GM23248 (cell line): ENCODE measurements at regions not wholly inside any gene's neighbourhood (a gene's known extent, or its start where the extent isn't known, plus 50 kb on each side); places are given as distances from the start of the nearest gene placed in this dataset.

Experiments
- DNase-seq: peaks from one replicate; pipeline ENCODE4 v3.0.0-alpha.2; 2015
- H2AFZ ChIP-seq: fragments of 200-600 bp; sonication (generic); 2 replicates; pipeline ENCODE4 v1.6.1; 2016; ENCODE audit warnings: antibody characterized with exemption
- H3F3A ChIP-seq: fragments of 200-600 bp; sonication (generic); 2 replicates; pipeline ENCODE4 v1.6.1; 2016; ENCODE audit warnings: mild to moderate bottlenecking, antibody characterized with exemption, mixed run types; ENCODE audit not compliant: insufficient read depth
- H3K27ac ChIP-seq: fragments of 200-600 bp; sonication (generic); 2 replicates; pipeline ENCODE4 v1.5.1; 2016; ENCODE audit warnings: mild to moderate bottlenecking
- H3K27me3 ChIP-seq: fragments of 200-600 bp; sonication (generic); replicated peaks from 2 replicates; pipeline ENCODE4 v1.6.1; 2016; ENCODE audit warnings: mild to moderate bottlenecking; ENCODE audit not compliant: insufficient read depth
- H3K36me3 ChIP-seq: fragments of 200-600 bp; sonication (generic); 2 replicates; pipeline ENCODE4 v1.6.1; 2016; ENCODE audit warnings: low read depth, mild to moderate bottlenecking
- H3K4me1 ChIP-seq: fragments of 200-600 bp; sonication (generic); 2 replicates; pipeline ENCODE4 v1.6.1; 2016; ENCODE audit warnings: mild to moderate bottlenecking; ENCODE audit not compliant: insufficient read depth
- H3K4me2 ChIP-seq: fragments of 200-600 bp; sonication (generic); one replicate; pipeline ENCODE4 v1.6.1; 2016; ENCODE audit warnings: mild to moderate bottlenecking; ENCODE audit not compliant: unreplicated experiment
- H3K4me3 ChIP-seq: fragments of 200-600 bp; sonication (generic); 2 replicates; pipeline ENCODE4 v1.5.1; 2016; ENCODE audit warnings: mild to moderate bottlenecking
- H3K79me2 ChIP-seq: fragments of 200-600 bp; sonication (generic); 2 replicates; pipeline ENCODE4 v1.6.1; 2016; ENCODE audit warnings: mild to moderate bottlenecking; ENCODE audit not compliant: insufficient read depth
- H3K9ac ChIP-seq: fragments of 200-600 bp; sonication (generic); 2 replicates; pipeline ENCODE4 v1.6.1; 2016; ENCODE audit warnings: mild to moderate bottlenecking
- H3K9me2 ChIP-seq: fragments of 200-600 bp; sonication (generic); 2 replicates; pipeline ENCODE4 v1.6.1; 2016; ENCODE audit warnings: mixed run types, mild to moderate bottlenecking, moderate library complexity; ENCODE audit not compliant: insufficient read depth
- H3K9me3 ChIP-seq: fragments of 200-600 bp; sonication (generic); one replicate; pipeline ENCODE4 v1.6.1; 2017; ENCODE audit warnings: low read depth
- H4K20me1 ChIP-seq: fragments of 200-600 bp; sonication (generic); 2 replicates; pipeline ENCODE4 v1.6.0; 2016; ENCODE audit not compliant: insufficient read depth
- EZH2 ChIP-seq: fragments of 200-600 bp; sonication (generic); IDR thresholded peaks from 2 replicates; pipeline ENCODE4 v1.6.1; 2018; ENCODE audit warnings: antibody characterized with exemption, mild to moderate bottlenecking; ENCODE audit not compliant: insufficient read depth, poor library complexity, severe bottlenecking
- EZH2phosphoT487 ChIP-seq: fragments of 200-600 bp; sonication (generic); IDR thresholded peaks from 2 replicates; pipeline ENCODE4 v1.6.1; 2018; ENCODE audit warnings: antibody characterized with exemption, moderate library complexity, mild to moderate bottlenecking, low read depth; ENCODE audit not compliant: insufficient read depth
- WGBS, 2 experiments: methylation state at CpG; one replicate each; pipeline ENCODE4 v1.1.6; 2015 to 2017; ENCODE audit warnings: low lambda C conversion rate in 2 of 2, low coverage in 1 of 2; ENCODE audit errors: missing lambda C conversion rate in 2 of 2; 5-methylcytosine and 5-hydroxymethylcytosine counted together
- in situ Hi-C: fragments of 300-500 bp; cut with MboI; formaldehyde crosslinking; loops from 2 replicates; pipeline ENCODE4 v1.15.0; 2020

DNA sequence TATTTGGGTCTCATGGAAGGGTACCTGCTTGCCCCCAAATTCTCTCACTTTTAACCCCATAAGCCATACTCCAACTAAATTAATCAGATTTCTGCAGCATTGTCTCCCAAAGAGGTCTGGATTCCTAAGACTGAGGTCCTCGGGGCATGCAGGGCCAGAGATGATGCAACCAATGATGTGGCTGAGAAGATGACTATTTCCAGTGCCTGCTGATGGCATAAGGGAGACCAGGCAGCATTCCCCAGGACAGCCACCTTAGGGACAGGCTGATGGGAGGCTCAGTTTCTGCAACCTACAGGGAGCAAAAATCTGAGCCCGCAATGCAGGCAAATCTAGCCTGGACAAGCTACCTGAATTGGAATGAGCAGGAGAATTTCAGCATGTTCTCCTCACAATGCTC is 76.8 kb upstream of the ASIC2 start:
- Histone ChIP-seq H3K9me2 (no peaks in the 10 kb centered on the region), H3K4me3 (no peak overlapping the region), H4K20me1 (no peaks in the 10 kb centered on the region), H3K4me1 (no peaks in the 10 kb centered on the region), H3K79me2 (no peaks in the 10 kb centered on the region), H2AFZ (no peak overlapping the region), H3K9ac (no peak overlapping the region), H3K9me3 (no peaks in the 10 kb centered on the region), H3K36me3 (no peaks in the 10 kb centered on the region), H3K27me3 (no peaks in the 10 kb centered on the region), H3F3A (no peaks in the 10 kb centered on the region), H3K27ac (no peak overlapping the region), H3K4me2 (no peak overlapping the region)
- DNase-seq, result no peak
- TF ChIP-seq EZH2phosphoT487 (no peak), EZH2 (no peak)
- in situ Hi-C loops, result no loop called here
- WGBS, 2 experiments, result 0 to 2% methylated on average over 2 of the region's 2 CpGs

DNA sequence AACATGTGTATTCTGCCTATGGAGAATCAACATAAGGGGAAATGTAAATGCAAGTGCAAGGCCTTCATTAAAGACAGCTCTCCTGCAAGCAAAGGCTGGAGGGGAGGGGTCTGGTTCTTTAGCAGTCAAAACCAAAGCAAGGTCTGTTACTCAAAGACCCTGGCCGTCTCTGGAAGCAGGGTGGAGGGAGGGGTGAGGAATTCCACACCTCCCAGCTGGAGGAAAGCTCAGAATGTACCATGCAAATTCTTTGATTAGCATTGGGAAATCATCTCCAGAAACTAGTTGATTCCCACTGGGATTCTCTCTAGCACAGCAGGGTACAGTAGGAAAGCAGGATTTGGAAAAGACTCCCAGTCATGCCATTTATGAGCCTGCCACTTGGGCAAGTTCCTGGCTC is 77.3 kb upstream of the ASIC2 start:
- H3K9me3 ChIP-seq, result no peaks in the 10 kb centered on the region
- in situ Hi-C loops, result no loop called here
- H3K27me3 ChIP-seq, result no peaks in the 10 kb centered on the region
- H3K27ac ChIP-seq, result no peak overlapping the region
- H2AFZ ChIP-seq, result no peak overlapping the region
- no peaks in the 10 kb centered on the region for H3K36me3 ChIP-seq
- H4K20me1 ChIP-seq, result no peaks in the 10 kb centered on the region
- H3F3A ChIP-seq, result no peaks in the 10 kb centered on the region
- no peak for DNase-seq
- H3K9ac ChIP-seq, result no peak overlapping the region
- TF ChIP-seq EZH2, result no peak
- no peak for TF ChIP-seq EZH2phosphoT487
- no peak overlapping the region for H3K4me2 ChIP-seq
- no peaks in the 10 kb centered on the region for H3K79me2 ChIP-seq
- 0 to 9% methylated on average over 1 of the region's 1 CpG for WGBS, 2 experiments
- no peak overlapping the region for H3K4me3 ChIP-seq
- H3K9me2 ChIP-seq, result no peaks in the 10 kb centered on the region
- no peaks in the 10 kb centered on the region for H3K4me1 ChIP-seq

DNA sequence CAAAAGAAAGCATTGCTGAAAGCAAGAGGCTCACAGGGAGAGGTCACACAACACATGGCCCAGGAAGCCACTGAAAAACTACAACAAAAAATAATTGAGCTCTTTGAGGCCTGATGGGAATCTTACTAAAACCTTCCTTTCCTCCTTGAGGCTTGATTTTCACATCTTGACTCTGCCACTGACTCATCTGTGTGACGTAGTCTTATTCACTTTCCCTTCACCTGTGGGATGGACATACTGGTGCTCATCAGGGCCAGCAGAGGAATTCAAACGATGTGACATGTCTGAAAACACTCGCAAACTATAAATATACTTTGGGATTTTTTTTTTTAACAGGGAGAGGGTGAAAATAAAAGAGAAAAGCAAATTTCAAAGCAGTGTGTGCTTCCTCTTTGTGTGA is 78.3 kb upstream of the ASIC2 start:
- H3K4me3 ChIP-seq, result no peak overlapping the region
- TF ChIP-seq EZH2, result no peak
- TF ChIP-seq EZH2phosphoT487, result no peak
- 53 to 59% methylated on average over 3 of the region's 3 CpGs for WGBS, 2 experiments
- no peaks in the 10 kb centered on the region for H3K79me2 ChIP-seq
- no peak overlapping the region for H3K27ac ChIP-seq
- in situ Hi-C loops, result no loop called here
- no peak for DNase-seq
- no peaks in the 10 kb centered on the region for H3K4me1 ChIP-seq
- no peak overlapping the region for H3K4me2 ChIP-seq
- no peaks in the 10 kb centered on the region for H3K36me3 ChIP-seq
- H2AFZ ChIP-seq, result no peak overlapping the region
- H3K9ac ChIP-seq, result no peak overlapping the region
- no peaks in the 10 kb centered on the region for H4K20me1 ChIP-seq
- no peaks in the 10 kb centered on the region for H3K27me3 ChIP-seq
- H3K9me3 ChIP-seq, result no peaks in the 10 kb centered on the region
- no peaks in the 10 kb centered on the region for H3F3A ChIP-seq
- H3K9me2 ChIP-seq, result no peaks in the 10 kb centered on the region

DNA sequence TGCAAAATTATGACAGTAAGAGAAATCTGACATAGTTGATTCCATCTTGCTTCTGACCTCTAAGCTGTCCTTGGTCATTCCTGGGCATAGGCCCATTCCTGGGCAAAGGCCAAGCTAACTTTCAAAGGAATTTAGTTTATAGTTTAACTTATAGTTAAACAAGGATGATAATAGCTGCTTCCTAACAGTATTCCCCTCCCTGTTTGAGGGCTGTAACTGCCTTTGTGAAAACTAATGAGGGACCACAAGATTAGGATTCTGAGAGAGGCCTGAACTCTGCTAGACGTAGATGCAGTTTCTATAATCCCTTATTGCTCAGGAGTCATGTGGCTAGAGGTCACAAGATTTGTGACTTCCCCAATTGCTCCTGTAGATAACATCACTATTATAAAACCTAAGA is 80.2 kb upstream of the ASIC2 start:
- H3F3A ChIP-seq, result no peaks in the 10 kb centered on the region
- H3K79me2 ChIP-seq, result no peaks in the 10 kb centered on the region
- H3K9me3 ChIP-seq, result no peaks in the 10 kb centered on the region
- 5 to 29% methylated on average over 1 of the region's 1 CpG for WGBS, 2 experiments
- no peak overlapping the region for H3K4me2 ChIP-seq
- no peak overlapping the region for H3K4me3 ChIP-seq
- DNase-seq, result no peak
- H2AFZ ChIP-seq, result no peak overlapping the region
- in situ Hi-C loops, result no loop called here
- H3K36me3 ChIP-seq, result no peaks in the 10 kb centered on the region
- H3K9me2 ChIP-seq, result no peaks in the 10 kb centered on the region
- TF ChIP-seq EZH2phosphoT487, result no peak
- no peak for TF ChIP-seq EZH2
- H3K9ac ChIP-seq, result no peak overlapping the region
- H3K27me3 ChIP-seq, result no peaks in the 10 kb centered on the region
- no peaks in the 10 kb centered on the region for H3K4me1 ChIP-seq
- no peak overlapping the region for H3K27ac ChIP-seq
- H4K20me1 ChIP-seq, result no peaks in the 10 kb centered on the region

DNA sequence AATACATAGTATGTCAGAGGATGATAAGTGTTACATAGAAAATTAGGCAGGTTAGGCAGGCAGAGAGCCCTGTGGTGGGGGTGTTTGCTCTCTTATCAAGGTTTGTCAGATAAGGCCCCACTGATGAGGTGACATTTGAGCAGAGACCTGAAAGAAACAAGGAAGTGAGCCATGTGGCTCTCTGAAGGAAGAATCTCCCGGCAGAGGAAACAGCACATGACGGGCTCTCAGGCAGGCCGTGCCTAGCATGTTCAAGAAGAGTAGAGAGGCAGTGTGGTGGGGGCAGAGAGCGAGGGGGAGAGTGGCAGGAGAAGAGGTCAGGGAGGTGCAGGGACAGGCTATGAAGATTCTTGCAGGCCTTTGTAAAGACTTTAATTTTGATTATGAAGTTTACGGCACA is 82.0 kb upstream of the ASIC2 start:
- no peak overlapping the region for H3K4me3 ChIP-seq
- no peaks in the 10 kb centered on the region for H3K9me3 ChIP-seq
- no peak for TF ChIP-seq EZH2phosphoT487
- no peak for TF ChIP-seq EZH2
- no peaks in the 10 kb centered on the region; the same call in 1 of the 2 replicates for H3K27me3 ChIP-seq
- H3K79me2 ChIP-seq, result no peaks in the 10 kb centered on the region
- H2AFZ ChIP-seq, result no peak overlapping the region
- no peak overlapping the region for H3K9ac ChIP-seq
- no peaks in the 10 kb centered on the region for H4K20me1 ChIP-seq
- in situ Hi-C loops, result no loop called here
- no peaks in the 10 kb centered on the region for H3F3A ChIP-seq
- no peak overlapping the region for H3K4me2 ChIP-seq
- H3K4me1 ChIP-seq, result no peaks in the 10 kb centered on the region
- DNase-seq, result no peak
- 62 to 70% methylated on average over 5 of the region's 5 CpGs for WGBS, 2 experiments
- H3K27ac ChIP-seq, result no peak overlapping the region
- no peaks in the 10 kb centered on the region for H3K9me2 ChIP-seq
- no peaks in the 10 kb centered on the region for H3K36me3 ChIP-seq
